ENCODE measurements at regions not wholly inside any gene's neighbourhood (a gene's known extent, or its start where the extent isn't known, plus 50 kb on each side); places are given as distances from the start of the nearest gene placed in this dataset.

DNA sequence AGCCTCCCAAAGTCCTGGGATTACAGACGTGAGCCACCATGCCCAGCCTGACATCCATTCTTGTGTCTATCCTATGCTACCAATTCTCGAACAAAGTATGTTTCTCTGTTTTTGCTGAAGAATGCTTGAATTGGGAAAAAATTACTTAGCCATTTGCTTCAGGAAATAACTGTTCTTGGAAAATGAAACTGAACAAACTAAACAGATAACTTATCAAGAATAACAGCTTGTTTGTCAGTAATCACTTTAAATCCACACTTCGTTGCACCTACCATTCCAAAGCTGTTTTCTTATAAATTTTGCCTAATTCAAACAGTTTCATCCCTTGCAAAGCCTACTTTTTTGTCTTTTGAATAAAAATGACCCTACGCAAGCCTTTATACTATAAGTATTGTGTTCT lies 672.9 kb downstream of the SUCLG1 start:
- TF ChIP-seq CTCF (tag by site-specific recombination; IDR thresholded peaks at IDR 0.05) (no peak), EGR2 (tag by site-specific recombination; IDR thresholded peaks at IDR 0.05; ENCODE audit: low read depth) (no peak), ZNF274 (IDR thresholded peaks at IDR 0.05; ENCODE audit: low read length) (no peak), ZNF274 (tag by site-specific recombination; IDR thresholded peaks at IDR 0.05; ENCODE audit: borderline replicate concordance) (no peak), ZNF639 (tag by site-specific recombination; IDR thresholded peaks at IDR 0.05) (no peak), GLI2 (tag by site-specific recombination; IDR thresholded peaks at IDR 0.05; ENCODE audit: borderline replicate concordance, low read depth) (no peak)

All from HEK293 (cell line).